ENCODE measurements at regions not wholly inside any gene's neighbourhood (a gene's known extent, or its start where the extent isn't known, plus 50 kb on each side); places are given as distances from the start of the nearest gene placed in this dataset.

DNA sequence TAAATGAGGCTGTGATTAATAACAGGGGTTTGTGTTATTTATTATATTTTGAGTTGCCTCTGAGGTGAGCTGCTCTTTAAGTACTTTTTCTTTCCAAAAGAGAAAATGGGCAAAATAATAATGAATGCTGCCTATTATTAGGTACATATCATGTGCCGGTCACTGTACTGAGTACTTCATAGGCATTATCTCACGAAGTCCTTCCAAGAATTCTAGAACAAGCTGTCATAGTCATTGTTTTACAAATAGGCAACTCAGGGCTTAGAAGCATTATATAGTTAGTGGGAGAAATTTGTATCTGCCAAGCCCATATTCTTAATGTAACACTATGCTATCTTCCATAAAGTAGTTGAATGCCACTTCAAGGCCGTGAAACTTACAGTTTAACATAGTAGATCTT, 628.7 kb downstream of the CCDC171 start:
- TF ChIP-seq, protein P1, sequence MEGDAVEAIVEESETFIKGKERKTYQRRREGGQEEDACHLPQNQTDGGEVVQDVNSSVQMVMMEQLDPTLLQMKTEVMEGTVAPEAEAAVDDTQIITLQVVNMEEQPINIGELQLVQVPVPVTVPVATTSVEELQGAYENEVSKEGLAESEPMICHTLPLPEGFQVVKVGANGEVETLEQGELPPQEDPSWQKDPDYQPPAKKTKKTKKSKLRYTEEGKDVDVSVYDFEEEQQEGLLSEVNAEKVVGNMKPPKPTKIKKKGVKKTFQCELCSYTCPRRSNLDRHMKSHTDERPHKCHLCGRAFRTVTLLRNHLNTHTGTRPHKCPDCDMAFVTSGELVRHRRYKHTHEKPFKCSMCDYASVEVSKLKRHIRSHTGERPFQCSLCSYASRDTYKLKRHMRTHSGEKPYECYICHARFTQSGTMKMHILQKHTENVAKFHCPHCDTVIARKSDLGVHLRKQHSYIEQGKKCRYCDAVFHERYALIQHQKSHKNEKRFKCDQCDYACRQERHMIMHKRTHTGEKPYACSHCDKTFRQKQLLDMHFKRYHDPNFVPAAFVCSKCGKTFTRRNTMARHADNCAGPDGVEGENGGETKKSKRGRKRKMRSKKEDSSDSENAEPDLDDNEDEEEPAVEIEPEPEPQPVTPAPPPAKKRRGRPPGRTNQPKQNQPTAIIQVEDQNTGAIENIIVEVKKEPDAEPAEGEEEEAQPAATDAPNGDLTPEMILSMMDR (IDR thresholded peaks at IDR 0.05), result no peak
- TF ChIP-seq POLR2A (IDR thresholded peaks at IDR 0.05), result no peak
